UCSD-AML1 (cell line): ENCODE measurements at regions not wholly inside any gene's neighbourhood (a gene's known extent, or its start where the extent isn't known, plus 50 kb on each side); places are given as distances from the start of the nearest gene placed in this dataset.

Experiments
- DNase-seq: peaks from one replicate; lab custom pipeline; 2025; ENCODE audit not compliant: unreplicated experiment; lab: John Stamatoyannopoulos, UW

DNA sequence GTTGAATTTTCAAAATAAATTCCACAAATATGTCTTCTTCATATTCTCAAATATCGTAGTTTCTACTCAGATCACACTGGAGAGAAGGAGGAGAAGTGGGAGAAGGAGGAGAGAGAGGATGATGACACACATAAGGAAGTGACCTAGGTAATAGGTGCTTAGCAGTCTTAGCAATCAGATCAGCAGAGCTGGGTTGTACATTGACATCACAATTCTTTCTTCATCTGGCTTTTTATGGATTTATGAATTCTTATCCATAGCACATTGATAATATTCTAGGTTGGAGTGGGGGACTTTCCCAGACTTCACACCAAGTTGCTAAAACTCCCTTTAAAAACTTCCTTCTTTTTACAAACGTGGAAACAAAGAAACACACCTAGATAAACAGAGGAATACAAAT, 86.9 kb downstream of the FGF9 start:
- DNase-seq: no peak

DNA sequence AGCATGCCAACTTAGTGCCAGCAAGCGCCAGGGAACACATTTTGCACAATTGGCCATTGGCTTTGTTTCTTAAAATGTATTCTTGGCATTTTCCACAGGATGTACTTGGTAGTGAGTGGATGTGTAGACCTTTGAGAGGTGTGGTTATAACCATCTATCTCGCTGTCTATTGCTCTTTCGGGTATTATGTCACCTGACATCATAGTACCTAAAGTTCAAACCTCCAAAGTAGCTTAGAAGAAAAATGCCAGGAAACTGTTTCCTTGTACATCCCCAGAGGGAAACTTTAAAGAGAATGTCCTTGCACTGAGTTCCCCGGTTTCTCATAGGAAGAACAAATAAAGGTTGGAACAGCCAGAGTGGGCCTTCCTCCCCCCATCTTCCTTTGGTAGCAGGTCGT, 87.6 kb downstream of the FGF9 start:
- DNase-seq: no peak

DNA sequence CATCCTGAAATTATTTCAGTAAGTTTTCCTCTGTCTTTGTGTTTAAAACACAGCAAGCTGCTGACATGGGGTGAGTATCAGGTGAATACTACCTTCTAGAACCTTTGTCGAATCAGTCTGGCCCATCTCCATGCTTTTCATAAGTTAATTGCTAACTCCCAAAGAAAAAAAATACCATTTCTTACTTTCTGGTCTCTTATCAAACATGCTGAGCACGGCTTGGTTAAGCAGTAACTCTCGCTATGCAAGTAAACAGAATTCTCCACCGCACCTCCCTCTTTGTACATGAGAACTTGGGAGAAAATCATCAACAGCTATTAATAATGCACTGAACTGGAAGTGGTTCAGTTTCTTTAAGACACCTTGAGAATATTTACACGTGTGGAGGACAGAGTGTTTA, 88.6 kb downstream of the FGF9 start:
- DNase-seq: no peak

DNA sequence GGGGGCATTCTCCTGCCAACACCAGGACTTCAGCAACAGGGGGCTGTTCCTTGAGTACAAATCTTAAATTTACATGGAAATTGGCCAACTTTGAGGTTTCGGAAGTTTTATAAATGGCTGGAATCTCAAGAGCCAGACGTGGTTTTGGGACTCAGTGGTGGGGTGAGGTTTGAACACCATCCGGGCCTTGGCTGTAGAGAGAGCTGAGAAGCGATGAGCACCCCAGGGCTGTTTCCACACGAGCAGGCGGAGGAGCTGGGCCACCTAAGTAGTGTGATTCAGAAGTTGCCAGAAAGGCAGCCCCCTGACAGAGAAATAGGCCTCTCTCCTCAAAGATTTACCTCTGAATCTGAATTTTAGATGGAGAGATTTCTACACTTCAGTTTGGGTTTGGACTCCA, 89.0 kb downstream of the FGF9 start:
- DNase-seq: no peak

DNA sequence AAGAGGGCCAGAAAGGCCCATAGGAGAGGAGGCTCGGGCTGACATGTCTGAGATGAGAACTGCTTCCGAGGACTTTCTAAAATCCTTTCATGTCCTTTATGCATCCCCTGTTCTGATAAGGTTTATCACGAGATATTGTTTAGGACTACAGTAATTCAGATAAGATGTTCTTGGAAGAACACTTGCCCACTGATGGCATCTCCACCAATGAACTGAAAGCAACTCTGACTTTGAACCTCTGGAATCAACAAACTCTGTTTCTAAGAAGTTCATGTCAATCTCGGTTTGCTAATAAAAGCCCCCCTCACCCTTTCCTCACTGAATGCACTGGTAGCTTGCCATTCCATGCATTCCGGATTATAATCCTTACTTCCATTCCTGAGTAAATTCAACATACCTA, 90.9 kb downstream of the FGF9 start:
- DNase-seq: no peak

DNA sequence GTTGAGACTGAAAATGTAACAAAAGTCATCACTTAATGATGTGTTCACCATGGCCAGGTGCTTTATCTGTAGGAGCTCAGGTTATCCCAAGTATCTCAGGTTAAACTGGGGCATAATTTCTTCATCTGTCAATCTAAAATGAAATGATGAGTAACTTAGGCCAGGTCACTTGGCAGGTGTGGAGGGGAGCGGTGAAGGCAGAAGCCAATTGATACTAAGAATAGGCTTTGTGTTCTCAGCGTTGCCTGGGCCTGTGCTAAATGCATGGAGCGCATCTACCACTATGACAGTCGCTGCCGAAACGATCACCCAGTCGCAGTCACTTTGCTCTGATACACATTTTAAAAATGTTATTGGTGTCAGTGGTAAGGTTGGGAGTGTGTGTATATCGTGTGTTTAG, 91.6 kb downstream of the FGF9 start:
- DNase-seq: no peak

DNA sequence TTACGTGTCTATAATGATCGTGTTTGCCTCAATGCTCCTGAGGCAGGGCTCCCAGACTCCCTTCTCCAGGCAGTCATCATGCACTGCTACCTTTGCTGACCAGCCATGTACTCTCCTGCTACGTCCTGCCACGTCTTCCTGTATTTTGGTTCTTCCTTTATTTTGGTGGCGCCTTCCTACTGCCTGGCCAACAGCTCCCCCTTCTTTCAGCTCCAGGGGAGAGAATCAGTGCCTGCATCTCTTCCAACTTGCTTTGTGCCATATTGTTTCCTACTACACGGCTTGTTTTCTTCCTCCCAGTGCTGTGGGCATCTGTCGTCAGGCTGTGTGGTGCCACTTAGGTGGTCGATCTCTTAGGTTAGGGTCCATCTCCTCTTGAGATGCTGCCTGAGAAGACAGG, 96.2 kb downstream of the FGF9 start:
- DNase-seq: no peak

DNA sequence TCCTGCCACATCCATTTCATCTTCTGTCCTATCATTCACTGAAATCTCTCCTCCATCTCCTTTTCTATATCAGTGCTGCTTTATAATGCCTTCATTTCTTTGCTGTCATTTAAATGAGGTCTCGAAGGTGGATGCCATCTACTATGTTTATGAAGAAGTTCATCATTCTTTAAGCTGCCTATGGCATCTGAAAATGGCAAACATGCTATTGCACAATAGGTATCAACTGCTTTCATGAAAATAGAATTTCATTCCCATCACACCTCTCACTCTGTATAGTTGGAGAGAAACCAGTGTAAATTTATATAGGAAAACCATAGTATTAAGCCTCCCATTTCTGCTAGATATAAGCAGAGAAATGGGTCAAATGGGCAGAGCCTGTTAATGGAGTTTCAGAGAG, 100.2 kb downstream of the FGF9 start:
- DNase-seq: no peak

DNA sequence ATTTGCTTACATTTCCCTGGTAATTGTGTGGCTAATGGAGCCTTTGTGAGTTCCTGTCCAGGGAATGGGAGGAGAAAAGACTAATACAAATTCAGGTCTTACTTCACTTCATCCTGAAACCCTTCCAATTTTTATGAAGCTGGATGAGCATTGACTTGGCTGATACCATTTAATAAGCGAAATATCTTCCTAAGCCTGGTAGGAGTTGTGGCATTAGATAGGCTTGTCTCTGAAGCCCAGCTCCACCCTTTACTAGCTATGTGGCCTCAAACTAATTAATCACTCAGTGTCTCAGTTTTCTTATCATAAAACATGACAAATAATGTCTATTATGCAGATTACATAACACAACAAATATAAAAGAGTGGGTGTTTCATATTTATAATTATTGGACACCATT, 106.3 kb downstream of the FGF9 start:
- no peak for DNase-seq

DNA sequence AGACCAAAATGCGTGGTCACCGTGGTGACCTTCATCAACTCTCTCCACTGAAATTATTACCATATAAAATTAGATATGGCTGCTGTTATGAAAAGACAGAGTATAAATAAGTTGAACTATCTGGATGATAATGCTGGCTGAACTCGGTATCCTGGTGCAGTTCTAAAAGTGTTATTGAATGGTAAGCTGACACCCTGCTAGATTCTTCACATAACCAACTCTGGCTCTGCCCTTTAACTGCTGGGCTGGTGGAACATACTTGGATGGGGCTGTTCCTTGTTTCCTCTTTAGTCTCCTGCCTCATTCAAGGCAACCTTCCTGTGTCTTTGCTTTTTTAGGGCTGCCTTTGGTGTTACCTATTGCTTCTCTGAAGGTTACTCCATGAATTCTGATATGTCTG, 106.9 kb downstream of the FGF9 start:
- no peak for DNase-seq

DNA sequence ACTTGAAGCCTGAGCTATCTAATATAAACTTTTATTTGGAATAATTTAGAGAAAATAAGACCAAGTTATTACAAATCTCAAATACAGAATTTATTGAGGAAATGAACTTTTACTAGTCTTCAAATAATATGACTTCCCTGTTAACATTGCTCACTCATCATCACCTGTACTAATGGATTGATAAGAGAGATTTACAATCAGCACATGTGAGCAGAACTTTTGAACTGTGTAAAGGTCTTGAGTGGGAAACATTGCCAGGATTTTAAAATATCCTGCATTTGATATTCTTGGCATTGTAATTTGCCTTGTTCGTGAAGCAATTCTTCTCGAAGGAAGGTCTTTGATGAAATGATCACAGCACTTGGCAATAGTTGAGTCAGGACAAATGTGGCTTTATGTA, 111.9 kb downstream of the FGF9 start:
- no peak for DNase-seq

DNA sequence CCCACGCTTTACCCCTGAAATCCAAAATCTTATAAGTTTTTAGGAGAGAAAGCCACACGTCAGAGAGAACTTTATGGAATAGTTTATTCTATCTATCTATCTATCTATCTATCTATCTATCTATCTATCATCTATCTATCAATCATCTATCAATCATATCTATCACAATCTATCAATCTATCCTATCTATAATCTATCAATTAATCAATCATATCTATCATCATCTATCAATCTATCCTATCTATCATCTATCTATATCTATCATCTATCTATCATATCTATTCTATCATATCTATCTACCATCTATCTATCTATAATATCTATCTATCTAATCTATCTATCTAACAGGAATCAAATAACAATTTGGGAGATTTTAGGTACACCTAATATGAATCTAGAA, 115.1 kb downstream of the FGF9 start:
- DNase-seq: no peak

DNA sequence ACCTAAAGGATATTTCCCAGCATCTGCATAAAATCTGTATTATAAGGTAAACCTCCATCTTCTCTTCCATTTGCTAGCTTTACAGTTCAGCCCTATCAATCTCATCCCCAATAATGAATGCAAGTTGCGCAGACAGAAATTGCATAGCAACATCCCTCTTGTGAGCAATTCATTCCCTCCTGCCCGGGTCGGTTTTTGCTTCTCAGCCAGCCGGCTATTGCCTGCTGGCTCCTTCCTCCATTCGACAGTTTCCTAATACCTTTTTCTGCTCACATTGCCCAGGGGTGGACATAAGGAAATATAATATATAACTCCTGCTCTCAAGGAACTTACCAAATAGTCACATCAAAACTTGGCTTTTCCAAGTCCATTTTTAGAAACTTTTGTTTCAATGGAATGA, 125.2 kb downstream of the FGF9 start:
- no peak for DNase-seq

DNA sequence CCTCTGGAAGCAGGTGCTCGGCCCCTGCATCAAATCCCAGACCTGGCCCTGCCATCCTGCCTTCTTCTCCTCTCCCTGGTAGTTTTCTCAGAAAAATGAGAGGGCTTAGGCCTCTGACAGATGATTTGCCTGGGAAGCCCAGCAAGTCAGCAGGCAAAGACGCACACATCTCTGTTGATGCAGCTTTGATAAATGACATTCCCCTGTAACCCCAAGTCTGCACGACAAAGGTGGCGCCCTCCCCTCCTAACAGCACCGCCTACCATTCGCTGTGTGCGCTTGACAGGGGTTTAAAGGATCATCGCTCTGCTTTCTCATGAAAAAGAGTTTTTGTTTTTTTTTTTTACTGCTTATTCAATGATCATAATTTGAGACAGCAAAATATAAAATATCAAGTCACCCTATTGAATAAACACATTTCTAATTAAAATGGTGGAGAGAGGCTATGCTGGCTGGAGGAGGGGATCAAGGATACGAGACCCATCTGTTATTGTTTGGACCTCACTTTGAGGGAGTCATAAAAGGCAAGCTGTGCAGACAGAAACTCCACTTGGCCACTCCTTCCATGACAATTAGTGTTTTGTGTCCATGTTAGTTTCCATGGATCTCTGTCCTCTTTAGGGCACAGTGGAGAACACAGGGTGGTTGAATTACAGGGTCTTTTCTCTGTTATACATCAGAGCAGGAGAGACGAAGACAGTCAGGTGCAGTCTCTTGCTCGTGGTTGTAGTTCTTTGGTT, 126.1 kb downstream of the FGF9 start:
- DNase-seq: no peak

DNA sequence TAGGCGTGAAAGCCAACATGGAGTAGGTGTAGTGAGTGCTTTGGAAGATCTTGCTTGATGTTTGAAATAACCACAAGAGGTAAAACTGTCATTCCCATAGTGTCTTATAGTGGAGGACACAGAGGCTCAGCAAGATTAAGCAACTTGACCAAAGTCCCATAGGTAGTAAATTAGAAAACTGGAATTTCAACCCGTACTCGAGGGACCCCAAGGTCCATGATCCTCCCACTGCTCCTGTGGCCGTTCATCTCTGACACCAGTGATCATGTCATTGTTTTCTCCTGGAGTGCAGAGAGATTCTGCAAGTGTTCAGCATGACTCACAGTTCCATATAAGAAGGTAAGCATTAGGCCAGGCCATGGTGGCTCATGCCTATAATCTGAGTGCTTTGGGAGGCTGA, 126.9 kb downstream of the FGF9 start:
- no peak for DNase-seq

DNA sequence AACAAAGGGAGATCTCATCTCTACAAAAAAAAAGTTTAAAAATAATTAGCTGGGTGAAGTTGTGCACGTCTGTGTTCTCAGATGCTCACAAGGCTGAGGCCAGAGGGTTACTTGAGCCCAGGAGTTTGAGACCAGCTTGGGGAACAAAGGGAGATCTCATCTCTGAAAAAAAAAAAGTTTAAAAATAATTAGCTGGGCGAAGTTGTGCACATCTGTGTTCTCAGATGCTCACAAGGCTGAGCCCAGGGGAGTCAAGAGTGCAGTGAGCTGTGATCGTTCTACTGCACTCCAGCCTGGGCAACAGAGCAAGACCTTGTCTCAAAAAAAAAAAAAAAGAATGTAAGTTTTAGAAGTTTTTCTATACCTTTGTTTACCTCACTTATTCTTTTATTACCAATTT, 127.3 kb downstream of the FGF9 start:
- DNase-seq: no peak

DNA sequence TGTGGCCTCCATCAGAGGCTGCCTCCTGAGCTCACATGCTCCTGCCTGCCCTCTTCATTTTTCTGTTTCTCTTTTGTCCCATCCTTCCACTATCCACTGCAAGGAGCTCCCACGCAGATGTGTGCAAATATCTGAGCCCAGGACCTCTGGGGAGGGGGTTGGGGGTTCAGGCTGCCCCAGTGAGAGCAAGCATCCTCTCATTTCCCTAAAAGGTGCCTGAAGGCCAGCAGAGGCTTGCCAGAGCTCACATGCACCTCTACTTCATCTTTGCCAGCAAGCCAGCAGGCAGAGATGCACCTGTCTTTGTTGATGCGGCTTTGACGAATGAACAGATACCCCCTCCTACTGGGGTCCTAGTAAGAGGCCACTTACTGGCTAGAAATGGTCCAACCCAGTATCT, 128.8 kb downstream of the FGF9 start:
- no peak for DNase-seq

DNA sequence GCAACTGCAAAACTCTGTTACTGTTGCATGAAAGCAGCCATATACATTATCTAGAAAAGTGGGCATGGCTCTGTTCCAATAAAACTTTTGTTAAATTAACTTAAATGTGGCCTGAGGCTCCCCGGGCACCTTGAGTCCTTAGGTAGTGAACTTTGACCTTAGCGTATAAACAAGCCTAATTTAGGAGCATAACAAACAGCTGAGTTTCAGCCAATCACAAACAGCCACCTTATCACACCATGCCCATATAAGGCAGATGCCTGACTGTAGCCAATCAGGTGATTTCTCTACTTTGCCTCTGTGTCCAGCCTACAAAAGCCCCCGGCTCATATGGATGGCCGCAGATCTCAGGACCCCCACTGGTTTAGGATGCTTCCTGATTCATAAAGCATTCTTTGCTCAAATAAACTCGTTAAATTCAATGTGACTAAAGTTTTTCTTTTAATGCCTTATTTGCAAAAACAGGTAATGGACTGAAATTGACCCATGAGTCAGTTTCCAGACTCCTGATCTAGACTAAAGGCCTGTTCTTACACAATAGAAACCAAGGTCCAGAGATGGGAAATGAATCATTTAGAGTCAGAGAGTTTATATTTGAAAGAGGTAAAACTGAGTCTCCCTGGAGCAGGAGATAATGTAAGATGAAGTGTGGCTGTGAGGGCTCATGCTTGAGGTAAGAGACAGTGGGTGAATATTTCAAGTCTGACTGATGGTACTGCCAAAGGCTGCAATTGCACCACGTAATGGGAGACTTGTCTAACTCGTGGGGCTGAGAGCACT, 130.2 kb downstream of the FGF9 start:
- no peak for DNase-seq

DNA sequence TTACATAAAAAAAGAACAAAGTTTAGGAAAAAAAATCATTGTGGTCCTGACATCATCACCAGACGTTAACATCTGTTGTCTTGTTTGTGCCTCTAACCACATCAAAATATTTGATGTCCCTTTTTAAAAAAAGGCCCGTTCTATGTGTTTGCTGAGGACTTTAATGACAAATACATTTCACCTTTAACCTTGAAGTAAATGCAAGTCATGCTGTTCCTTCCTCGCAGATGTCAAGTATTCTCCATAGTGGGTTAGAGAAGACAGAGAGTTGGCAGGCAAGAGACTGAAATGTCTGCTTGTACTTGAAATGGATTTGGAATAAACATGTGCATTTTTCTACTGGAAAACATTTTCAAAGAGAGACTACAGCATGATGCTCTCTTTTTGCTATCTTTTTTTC, 134.9 kb downstream of the FGF9 start:
- DNase-seq: no peak

DNA sequence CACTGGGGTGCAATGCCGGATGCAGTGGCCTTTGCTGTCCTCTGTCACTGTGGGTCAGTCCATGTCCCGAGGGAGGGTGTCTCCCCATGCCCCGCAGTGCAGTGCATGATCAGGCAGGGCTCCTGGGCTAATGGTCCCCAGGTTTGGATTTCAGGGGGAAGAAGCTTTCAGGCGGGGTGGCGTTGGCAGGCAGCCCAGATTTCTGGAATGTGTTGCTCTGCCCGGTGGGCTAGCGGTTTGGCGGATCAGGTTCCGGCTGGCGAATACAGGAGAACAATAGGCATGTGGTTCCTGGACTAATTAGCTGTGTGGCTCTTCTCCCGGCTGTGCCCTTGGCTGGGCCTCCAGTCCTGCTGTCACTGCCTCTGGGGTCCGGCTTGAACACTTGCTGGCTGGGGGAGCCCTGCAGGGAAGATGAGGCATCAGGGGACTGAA, 141.3 kb downstream of the FGF9 start:
- no peak for DNase-seq

DNA sequence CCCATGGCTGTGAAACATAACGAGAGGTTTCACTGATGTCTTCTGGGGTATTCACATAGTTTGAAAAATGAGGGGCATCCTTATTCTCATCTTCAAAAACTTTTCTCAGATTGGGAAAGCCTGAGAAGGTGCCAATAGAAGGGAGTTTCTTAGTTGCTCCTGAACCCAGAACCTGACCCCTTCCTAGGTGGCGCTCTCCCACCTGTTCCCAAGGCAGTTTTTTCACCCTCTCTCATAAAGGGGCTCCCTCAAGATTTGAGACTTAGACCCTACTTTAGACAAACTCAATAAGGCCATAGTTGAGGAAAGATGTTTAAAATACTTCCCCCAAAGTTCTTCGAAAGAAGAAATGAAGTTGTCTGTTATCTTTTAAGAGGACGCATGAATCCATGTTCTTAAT, 142.2 kb downstream of the FGF9 start:
- no peak for DNase-seq

DNA sequence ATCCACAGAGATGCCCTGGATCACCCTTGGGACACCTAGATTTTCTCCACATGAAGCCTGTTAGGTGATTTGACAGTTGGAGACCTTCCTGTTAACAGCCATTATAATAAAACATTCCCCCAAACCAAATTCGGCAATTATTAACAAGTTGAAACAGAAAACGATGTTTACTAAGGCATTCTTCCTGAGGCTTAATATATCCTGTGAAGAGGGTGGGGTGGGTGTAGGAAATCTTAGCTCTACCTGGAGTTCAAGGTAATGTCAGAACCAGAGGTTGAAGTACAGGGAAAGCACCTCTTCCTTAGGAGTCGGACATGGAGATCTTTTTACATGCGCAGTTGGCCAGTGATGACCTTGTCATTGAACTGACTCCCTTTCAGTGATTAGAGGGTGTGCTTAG, 143.0 kb downstream of the FGF9 start:
- DNase-seq: no peak

DNA sequence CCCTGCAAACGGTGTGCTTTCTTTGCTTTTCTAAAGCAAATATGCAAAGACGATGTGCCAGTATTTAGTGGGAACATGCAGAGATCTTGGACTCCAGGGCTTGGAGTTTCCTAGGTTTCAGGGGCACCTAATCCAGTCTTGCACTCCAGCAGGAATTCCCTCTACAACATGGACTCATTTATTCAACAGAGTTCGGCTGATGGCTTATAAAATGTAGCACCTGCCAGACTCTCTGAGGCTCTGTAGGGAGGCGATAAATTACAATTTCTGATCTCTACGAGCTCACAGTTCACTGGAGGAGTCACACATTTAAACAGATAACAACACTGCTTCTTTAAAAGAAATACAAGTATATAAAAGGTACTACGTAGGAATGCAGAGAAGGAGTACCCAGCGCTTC, 143.7 kb downstream of the FGF9 start:
- DNase-seq: no peak
